ENCODE measurements at regions not wholly inside any gene's neighbourhood (a gene's known extent, or its start where the extent isn't known, plus 50 kb on each side); places are given as distances from the start of the nearest gene placed in this dataset.

DNA sequence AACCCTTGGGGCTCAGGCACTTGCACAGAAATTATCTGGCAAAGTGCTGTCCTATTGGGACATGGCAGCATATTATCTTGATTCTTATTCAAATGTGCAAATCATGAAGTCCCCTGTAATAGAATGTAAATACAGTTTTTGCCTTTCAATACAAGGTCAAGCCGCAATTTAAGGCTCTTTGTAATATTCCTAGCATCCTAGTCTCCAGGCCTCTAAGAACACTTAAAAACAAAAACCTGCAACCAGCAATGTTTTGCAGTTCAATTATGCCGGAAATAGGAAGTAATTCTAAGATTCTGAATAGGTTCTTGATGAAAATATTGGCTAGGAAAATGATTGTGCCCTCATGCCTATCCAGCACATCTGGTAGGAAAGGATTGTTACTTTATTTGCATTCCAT lies 197.2 kb upstream of the IRAK1BP1 start:
- TF ChIP-seq, protein P1, sequence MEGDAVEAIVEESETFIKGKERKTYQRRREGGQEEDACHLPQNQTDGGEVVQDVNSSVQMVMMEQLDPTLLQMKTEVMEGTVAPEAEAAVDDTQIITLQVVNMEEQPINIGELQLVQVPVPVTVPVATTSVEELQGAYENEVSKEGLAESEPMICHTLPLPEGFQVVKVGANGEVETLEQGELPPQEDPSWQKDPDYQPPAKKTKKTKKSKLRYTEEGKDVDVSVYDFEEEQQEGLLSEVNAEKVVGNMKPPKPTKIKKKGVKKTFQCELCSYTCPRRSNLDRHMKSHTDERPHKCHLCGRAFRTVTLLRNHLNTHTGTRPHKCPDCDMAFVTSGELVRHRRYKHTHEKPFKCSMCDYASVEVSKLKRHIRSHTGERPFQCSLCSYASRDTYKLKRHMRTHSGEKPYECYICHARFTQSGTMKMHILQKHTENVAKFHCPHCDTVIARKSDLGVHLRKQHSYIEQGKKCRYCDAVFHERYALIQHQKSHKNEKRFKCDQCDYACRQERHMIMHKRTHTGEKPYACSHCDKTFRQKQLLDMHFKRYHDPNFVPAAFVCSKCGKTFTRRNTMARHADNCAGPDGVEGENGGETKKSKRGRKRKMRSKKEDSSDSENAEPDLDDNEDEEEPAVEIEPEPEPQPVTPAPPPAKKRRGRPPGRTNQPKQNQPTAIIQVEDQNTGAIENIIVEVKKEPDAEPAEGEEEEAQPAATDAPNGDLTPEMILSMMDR (tag by site-specific recombination; IDR thresholded peaks at IDR 0.05) = no peak
- TF ChIP-seq ZNF558 (tag by site-specific recombination; IDR thresholded peaks at IDR 0.05) (no peak), TCF7L2 (IDR thresholded peaks at IDR 0.05; ENCODE audit: borderline replicate concordance, low read depth, low read length) (no peak), ZNF121 (tag by site-specific recombination; IDR thresholded peaks at IDR 0.05) (no peak), ZNF302 (tag by site-specific recombination; IDR thresholded peaks at IDR 0.05; ENCODE audit: low read depth) (no peak), ZNF660 (tag by site-specific recombination; IDR thresholded peaks at IDR 0.05) (no peak)
- TF ChIP-seq, protein P2, sequence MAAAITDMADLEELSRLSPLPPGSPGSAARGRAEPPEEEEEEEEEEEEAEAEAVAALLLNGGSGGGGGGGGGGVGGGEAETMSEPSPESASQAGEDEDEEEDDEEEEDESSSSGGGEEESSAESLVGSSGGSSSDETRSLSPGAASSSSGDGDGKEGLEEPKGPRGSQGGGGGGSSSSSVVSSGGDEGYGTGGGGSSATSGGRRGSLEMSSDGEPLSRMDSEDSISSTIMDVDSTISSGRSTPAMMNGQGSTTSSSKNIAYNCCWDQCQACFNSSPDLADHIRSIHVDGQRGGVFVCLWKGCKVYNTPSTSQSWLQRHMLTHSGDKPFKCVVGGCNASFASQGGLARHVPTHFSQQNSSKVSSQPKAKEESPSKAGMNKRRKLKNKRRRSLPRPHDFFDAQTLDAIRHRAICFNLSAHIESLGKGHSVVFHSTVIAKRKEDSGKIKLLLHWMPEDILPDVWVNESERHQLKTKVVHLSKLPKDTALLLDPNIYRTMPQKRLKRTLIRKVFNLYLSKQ (tag by site-specific recombination; IDR thresholded peaks at IDR 0.05; ENCODE audit: borderline replicate concordance) = no peak

All from HEK293 (cell line).